NT2/D1 (cell line): ENCODE measurements at regions not wholly inside any gene's neighbourhood (a gene's known extent, or its start where the extent isn't known, plus 50 kb on each side); places are given as distances from the start of the nearest gene placed in this dataset.

Experiments used
- SUZ12 ChIP-seq: IDR thresholded peaks from 2 replicates; pipeline ENCODE4 v1.6.1; 2011; ENCODE audit not compliant: insufficient read length, insufficient read depth; ENCODE audit errors: extremely low read depth
- YY1 ChIP-seq: IDR thresholded peaks from 2 replicates; pipeline ENCODE4 v1.6.1; 2011; ENCODE audit not compliant: insufficient read length, insufficient read depth
- ZNF274 ChIP-seq: IDR thresholded peaks from 2 replicates; pipeline ENCODE4 v1.6.1; 2011; ENCODE audit warnings: mild to moderate bottlenecking, low read depth, low read length

DNA sequence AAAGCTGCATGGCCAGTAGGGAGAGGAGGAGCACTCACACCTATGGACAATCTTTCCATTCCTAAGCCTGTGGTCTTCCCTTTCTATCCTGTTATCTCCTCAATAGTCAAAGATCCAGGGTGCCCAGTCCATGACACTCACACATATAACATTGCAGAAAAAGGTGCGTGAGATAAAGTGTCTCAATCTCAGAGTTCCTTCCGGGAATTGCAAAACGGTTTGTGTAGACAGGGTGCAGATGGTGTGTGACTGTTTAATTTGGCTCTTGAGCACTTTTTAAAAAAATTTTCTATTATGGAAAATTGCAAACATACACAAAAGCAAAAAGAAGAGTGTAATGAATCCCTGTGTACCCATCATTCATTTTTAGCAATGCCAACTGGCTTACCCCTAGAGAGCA, 1493.6 kb downstream of the AACS start:
- TF ChIP-seq ZNF274 (no peak), SUZ12 (no peak), YY1 (no peak)
